ENCODE measurements at regions not wholly inside any gene's neighbourhood (a gene's known extent, or its start where the extent isn't known, plus 50 kb on each side); places are given as distances from the start of the nearest gene placed in this dataset.

DNA sequence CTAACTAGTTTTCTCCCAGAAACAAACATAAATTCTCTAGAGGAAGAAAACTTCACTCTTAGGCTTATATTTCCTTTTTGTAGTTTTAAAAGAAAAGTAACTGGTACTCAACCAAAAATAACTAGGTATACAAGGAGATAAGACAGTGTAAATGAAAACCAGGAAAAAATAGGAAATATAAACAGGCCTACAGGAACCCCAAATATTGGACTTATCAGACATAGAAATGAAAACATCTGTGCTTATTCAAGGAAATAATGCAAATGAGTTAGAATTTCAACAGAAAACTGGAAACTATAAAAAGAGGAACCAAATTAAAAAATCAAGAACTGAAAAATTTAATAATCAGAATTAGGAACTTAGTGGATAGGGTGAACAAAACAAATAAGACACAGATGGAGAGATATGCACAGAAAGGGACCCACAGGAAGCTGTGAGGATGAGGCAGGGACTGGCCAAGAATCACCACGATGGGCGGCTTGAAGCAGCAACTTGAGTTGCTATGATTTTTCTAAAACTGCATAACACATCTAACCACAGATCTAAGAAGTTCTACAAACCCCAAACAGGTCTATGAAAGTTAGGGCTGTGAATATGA is 67.5 kb upstream of the ACTRT2 start:
- no peak for ATAC-seq
- TF ChIP-seq, protein P1, sequence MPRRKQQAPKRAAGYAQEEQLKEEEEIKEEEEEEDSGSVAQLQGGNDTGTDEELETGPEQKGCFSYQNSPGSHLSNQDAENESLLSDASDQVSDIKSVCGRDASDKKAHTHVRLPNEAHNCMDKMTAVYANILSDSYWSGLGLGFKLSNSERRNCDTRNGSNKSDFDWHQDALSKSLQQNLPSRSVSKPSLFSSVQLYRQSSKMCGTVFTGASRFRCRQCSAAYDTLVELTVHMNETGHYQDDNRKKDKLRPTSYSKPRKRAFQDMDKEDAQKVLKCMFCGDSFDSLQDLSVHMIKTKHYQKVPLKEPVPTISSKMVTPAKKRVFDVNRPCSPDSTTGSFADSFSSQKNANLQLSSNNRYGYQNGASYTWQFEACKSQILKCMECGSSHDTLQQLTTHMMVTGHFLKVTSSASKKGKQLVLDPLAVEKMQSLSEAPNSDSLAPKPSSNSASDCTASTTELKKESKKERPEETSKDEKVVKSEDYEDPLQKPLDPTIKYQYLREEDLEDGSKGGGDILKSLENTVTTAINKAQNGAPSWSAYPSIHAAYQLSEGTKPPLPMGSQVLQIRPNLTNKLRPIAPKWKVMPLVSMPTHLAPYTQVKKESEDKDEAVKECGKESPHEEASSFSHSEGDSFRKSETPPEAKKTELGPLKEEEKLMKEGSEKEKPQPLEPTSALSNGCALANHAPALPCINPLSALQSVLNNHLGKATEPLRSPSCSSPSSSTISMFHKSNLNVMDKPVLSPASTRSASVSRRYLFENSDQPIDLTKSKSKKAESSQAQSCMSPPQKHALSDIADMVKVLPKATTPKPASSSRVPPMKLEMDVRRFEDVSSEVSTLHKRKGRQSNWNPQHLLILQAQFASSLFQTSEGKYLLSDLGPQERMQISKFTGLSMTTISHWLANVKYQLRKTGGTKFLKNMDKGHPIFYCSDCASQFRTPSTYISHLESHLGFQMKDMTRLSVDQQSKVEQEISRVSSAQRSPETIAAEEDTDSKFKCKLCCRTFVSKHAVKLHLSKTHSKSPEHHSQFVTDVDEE (CRISPR knock-in tag; IDR thresholded peaks at IDR 0.05), result no peak
- no peak for TF ChIP-seq CSDC2 (CRISPR knock-in tag; IDR thresholded peaks at IDR 0.05)

- no peak for TF ChIP-seq ARNTL (CRISPR knock-in tag; IDR thresholded peaks at IDR 0.05; ENCODE audit: borderline replicate concordance, low read depth)
- TF ChIP-seq ZC3H10 (CRISPR knock-in tag; IDR thresholded peaks at IDR 0.05), result no peak
- TF ChIP-seq, protein P2, sequence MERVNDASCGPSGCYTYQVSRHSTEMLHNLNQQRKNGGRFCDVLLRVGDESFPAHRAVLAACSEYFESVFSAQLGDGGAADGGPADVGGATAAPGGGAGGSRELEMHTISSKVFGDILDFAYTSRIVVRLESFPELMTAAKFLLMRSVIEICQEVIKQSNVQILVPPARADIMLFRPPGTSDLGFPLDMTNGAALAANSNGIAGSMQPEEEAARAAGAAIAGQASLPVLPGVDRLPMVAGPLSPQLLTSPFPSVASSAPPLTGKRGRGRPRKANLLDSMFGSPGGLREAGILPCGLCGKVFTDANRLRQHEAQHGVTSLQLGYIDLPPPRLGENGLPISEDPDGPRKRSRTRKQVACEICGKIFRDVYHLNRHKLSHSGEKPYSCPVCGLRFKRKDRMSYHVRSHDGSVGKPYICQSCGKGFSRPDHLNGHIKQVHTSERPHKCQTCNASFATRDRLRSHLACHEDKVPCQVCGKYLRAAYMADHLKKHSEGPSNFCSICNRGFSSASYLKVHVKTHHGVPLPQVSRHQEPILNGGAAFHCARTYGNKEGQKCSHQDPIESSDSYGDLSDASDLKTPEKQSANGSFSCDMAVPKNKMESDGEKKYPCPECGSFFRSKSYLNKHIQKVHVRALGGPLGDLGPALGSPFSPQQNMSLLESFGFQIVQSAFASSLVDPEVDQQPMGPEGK (CRISPR knock-in tag; IDR thresholded peaks at IDR 0.05; ENCODE audit: borderline replicate concordance), result no peak
- no peak for TF ChIP-seq ESRRG (CRISPR knock-in tag; IDR thresholded peaks at IDR 0.05)
- no peak for TF ChIP-seq SNAI2 (CRISPR knock-in tag; IDR thresholded peaks at IDR 0.05)
- no peak for TF ChIP-seq ISL1 (CRISPR knock-in tag; IDR thresholded peaks at IDR 0.05)
- TF ChIP-seq OSR1 (CRISPR knock-in tag; IDR thresholded peaks at IDR 0.05), result no peak
- no peak for TF ChIP-seq ZFP30 (CRISPR knock-in tag; IDR thresholded peaks at IDR 0.05)
- TF ChIP-seq ZNF8 (CRISPR knock-in tag; IDR thresholded peaks at IDR 0.05), result no peak
- TF ChIP-seq RARB (CRISPR knock-in tag; IDR thresholded peaks at IDR 0.05), result no peak
- TF ChIP-seq BACH2 (CRISPR knock-in tag; IDR thresholded peaks at IDR 0.05; ENCODE audit: borderline replicate concordance), result no peak
- TF ChIP-seq ZNF70 (CRISPR knock-in tag; IDR thresholded peaks at IDR 0.05), result no peak
- no peak for TF ChIP-seq GLIS3 (CRISPR knock-in tag; IDR thresholded peaks at IDR 0.05)
- TF ChIP-seq, protein P1 (CRISPR knock-in tag; IDR thresholded peaks at IDR 0.05), result no peak
- TF ChIP-seq CSDC2 (CRISPR knock-in tag; IDR thresholded peaks at IDR 0.05), result no peak
- TF ChIP-seq PPARA (CRISPR knock-in tag; IDR thresholded peaks at IDR 0.05; ENCODE audit: borderline replicate concordance), result no peak
- no peak for TF ChIP-seq CREB5 (CRISPR knock-in tag; IDR thresholded peaks at IDR 0.05; ENCODE audit: low read depth)
- TF ChIP-seq, protein P3, sequence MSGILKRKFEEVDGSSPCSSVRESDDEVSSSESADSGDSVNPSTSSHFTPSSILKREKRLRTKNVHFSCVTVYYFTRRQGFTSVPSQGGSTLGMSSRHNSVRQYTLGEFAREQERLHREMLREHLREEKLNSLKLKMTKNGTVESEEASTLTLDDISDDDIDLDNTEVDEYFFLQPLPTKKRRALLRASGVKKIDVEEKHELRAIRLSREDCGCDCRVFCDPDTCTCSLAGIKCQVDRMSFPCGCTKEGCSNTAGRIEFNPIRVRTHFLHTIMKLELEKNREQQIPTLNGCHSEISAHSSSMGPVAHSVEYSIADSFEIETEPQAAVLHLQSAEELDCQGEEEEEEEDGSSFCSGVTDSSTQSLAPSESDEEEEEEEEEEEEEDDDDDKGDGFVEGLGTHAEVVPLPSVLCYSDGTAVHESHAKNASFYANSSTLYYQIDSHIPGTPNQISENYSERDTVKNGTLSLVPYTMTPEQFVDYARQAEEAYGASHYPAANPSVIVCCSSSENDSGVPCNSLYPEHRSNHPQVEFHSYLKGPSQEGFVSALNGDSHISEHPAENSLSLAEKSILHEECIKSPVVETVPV (CRISPR knock-in tag; IDR thresholded peaks at IDR 0.05), result no peak
- no peak for ATAC-seq
These were observed 65.6 kb upstream of the ACTRT2 start for GRCh38 chr1:2955652-2956051.

DNA sequence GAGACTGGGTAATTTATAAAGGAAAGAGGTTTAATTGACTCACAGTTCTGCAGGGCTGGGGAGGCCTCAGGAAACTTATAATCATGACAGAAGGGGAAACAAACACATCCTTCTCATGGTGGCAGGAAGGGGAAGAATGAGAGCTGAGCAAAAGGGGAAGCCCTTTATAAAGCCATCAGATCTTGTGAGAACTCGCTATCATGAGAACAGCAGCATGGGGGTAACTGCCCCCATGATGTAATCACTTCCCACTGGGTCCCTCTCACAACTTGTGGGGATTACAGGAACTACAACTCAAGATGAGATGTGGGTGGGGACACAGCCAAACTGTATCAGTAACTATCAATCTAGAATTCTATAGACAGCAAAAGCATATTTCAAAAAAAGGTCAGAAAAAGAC is 64.7 kb upstream of the ACTRT2 start:
- TF ChIP-seq, protein P1 (CRISPR knock-in tag; IDR thresholded peaks at IDR 0.05), result no peak
- no peak for TF ChIP-seq ARNTL (CRISPR knock-in tag; IDR thresholded peaks at IDR 0.05; ENCODE audit: borderline replicate concordance, low read depth)
- TF ChIP-seq RARB (CRISPR knock-in tag; IDR thresholded peaks at IDR 0.05), result no peak
- no peak for TF ChIP-seq TOX (CRISPR knock-in tag; IDR thresholded peaks at IDR 0.05; ENCODE audit: borderline replicate concordance)
- TF ChIP-seq OSR1 (CRISPR knock-in tag; IDR thresholded peaks at IDR 0.05), result no peak
- no peak for TF ChIP-seq ZFP30 (CRISPR knock-in tag; IDR thresholded peaks at IDR 0.05)
- TF ChIP-seq ZNF70 (CRISPR knock-in tag; IDR thresholded peaks at IDR 0.05), result no peak
- ATAC-seq, result no peak

All from SK-N-SH treated with all-trans-retinoic acid at 6 μM for 48 hours (cell line).